ENCODE measurements at regions not wholly inside any gene's neighbourhood (a gene's known extent, or its start where the extent isn't known, plus 50 kb on each side); places are given as distances from the start of the nearest gene placed in this dataset.

- intact Hi-C loops (cut with micrococcal nuclease), result no loop called here
- DNase-seq, result no peak
- no peaks in the 10 kb centered on the region for H3K9me3 Mint-ChIP-seq
- no peaks in the 10 kb centered on the region for H3K4me1 Mint-ChIP-seq
- H3K27ac Mint-ChIP-seq, result no peak overlapping the region
- no peak overlapping the region for H3K4me3 Mint-ChIP-seq
- H3K27me3 Mint-ChIP-seq, result no peaks in the 10 kb centered on the region
- no peaks in the 10 kb centered on the region for H3K36me3 Mint-ChIP-seq (ENCODE audit: low read depth)
These were observed 102.1 kb upstream of the EDNRA start for GRCh38 chr4:147378780-147379179.

- Mint-ChIP-seq H3K27ac (no peak overlapping the region), H3K4me1 (no peaks in the 10 kb centered on the region), H3K4me3 (no peak overlapping the region), H3K9me3 (no peaks in the 10 kb centered on the region), H3K36me3 (ENCODE audit: low read depth) (no peaks in the 10 kb centered on the region), H3K27me3 (no peaks in the 10 kb centered on the region)
- no peak for DNase-seq
- intact Hi-C loops (cut with micrococcal nuclease), result no loop called here
These were observed 99.1 kb upstream of the EDNRA start for GRCh38 chr4:147381749-147382148.

GRCh38 chr4:147388018-147388417 lies 92.9 kb upstream of the EDNRA start:
- H3K4me1 Mint-ChIP-seq, result no peaks in the 10 kb centered on the region
- no peaks in the 10 kb centered on the region for H3K27me3 Mint-ChIP-seq
- DNase-seq, result no peak

GRCh38 chr4:147396105-147396504 lies 84.8 kb upstream of the EDNRA start:
- Mint-ChIP-seq H3K27me3 (no peaks in the 10 kb centered on the region), H3K9me3 (no peaks in the 10 kb centered on the region)
- intact Hi-C loops (cut with micrococcal nuclease), result no loop called here

More at GRCh38 chr4:147388018-147388417, 92.9 kb upstream of the EDNRA start:
- Mint-ChIP-seq H3K27ac (no peak overlapping the region), H3K9me3 (no peaks in the 10 kb centered on the region), H3K36me3 (ENCODE audit: low read depth) (no peaks in the 10 kb centered on the region), H3K4me3 (no peak overlapping the region)
- intact Hi-C loops (cut with micrococcal nuclease), result no loop called here

GRCh38 chr4:147398556-147398955 lies 82.3 kb upstream of the EDNRA start:
- no peaks in the 10 kb centered on the region for H3K36me3 Mint-ChIP-seq (ENCODE audit: low read depth)
- intact Hi-C loops (cut with micrococcal nuclease), result no loop called here
- DNase-seq, result no peak
- H3K9me3 Mint-ChIP-seq, result no peaks in the 10 kb centered on the region
- no peak overlapping the region for H3K27ac Mint-ChIP-seq
- no peaks in the 10 kb centered on the region for H3K4me1 Mint-ChIP-seq
- H3K4me3 Mint-ChIP-seq, result no peak overlapping the region
- H3K27me3 Mint-ChIP-seq, result no peaks in the 10 kb centered on the region

More at GRCh38 chr4:147396105-147396504, 84.8 kb upstream of the EDNRA start:
- no peak overlapping the region for H3K27ac Mint-ChIP-seq
- no peak for DNase-seq
- no peaks in the 10 kb centered on the region for H3K4me1 Mint-ChIP-seq
- H3K36me3 Mint-ChIP-seq (ENCODE audit: low read depth), result no peaks in the 10 kb centered on the region
- no peak overlapping the region for H3K4me3 Mint-ChIP-seq

GRCh38 chr4:147400721-147401120 lies 80.2 kb upstream of the EDNRA start:
- H3K27me3 Mint-ChIP-seq, result no peaks in the 10 kb centered on the region
- no peak overlapping the region for H3K4me3 Mint-ChIP-seq
- H3K4me1 Mint-ChIP-seq, result no peaks in the 10 kb centered on the region
- no peaks in the 10 kb centered on the region for H3K36me3 Mint-ChIP-seq (ENCODE audit: low read depth)
- no peak for DNase-seq
- intact Hi-C loops (cut with micrococcal nuclease), result no loop called here
- no peaks in the 10 kb centered on the region for H3K9me3 Mint-ChIP-seq
- H3K27ac Mint-ChIP-seq, result no peak overlapping the region

GRCh38 chr4:147401221-147401620 lies 79.7 kb upstream of the EDNRA start:
- H3K36me3 Mint-ChIP-seq (ENCODE audit: low read depth), result no peaks in the 10 kb centered on the region
- no peak overlapping the region for H3K4me3 Mint-ChIP-seq
- no peak for DNase-seq
- intact Hi-C loops (cut with micrococcal nuclease), result no loop called here
- no peak overlapping the region for H3K27ac Mint-ChIP-seq
- no peaks in the 10 kb centered on the region for H3K9me3 Mint-ChIP-seq
- no peaks in the 10 kb centered on the region for H3K4me1 Mint-ChIP-seq
- no peaks in the 10 kb centered on the region for H3K27me3 Mint-ChIP-seq

- no peak for DNase-seq
- H3K27me3 Mint-ChIP-seq, result no peaks in the 10 kb centered on the region
- intact Hi-C loops (cut with micrococcal nuclease), result no loop called here
- no peaks in the 10 kb centered on the region for H3K9me3 Mint-ChIP-seq
- no peak overlapping the region for H3K4me3 Mint-ChIP-seq
- H3K27ac Mint-ChIP-seq, result no peak overlapping the region
- H3K36me3 Mint-ChIP-seq (ENCODE audit: low read depth), result no peaks in the 10 kb centered on the region
- H3K4me1 Mint-ChIP-seq, result no peaks in the 10 kb centered on the region
These were observed 73.4 kb upstream of the EDNRA start for GRCh38 chr4:147407261-147408045.

GRCh38 chr4:147408189-147408588 lies 72.7 kb upstream of the EDNRA start:
- Mint-ChIP-seq H3K36me3 (ENCODE audit: low read depth) (no peaks in the 10 kb centered on the region), H3K9me3 (no peaks in the 10 kb centered on the region), H3K4me3 (no peak overlapping the region), H3K27ac (no peak overlapping the region), H3K27me3 (no peaks in the 10 kb centered on the region), H3K4me1 (no peaks in the 10 kb centered on the region)
- no peak for DNase-seq
- intact Hi-C loops (cut with micrococcal nuclease), result no loop called here

- Mint-ChIP-seq H3K27me3 (no peaks in the 10 kb centered on the region), H3K36me3 (ENCODE audit: low read depth) (no peaks in the 10 kb centered on the region), H3K4me1 (no peaks in the 10 kb centered on the region), H3K27ac (no peak overlapping the region), H3K4me3 (no peak overlapping the region), H3K9me3 (peaks cover under 1% of the 10 kb centered on the region)
- intact Hi-C loops (cut with micrococcal nuclease), result no loop called here
- no peak for DNase-seq
These were observed 71.5 kb upstream of the EDNRA start for GRCh38 chr4:147409350-147409749.

- no peak for DNase-seq
- Mint-ChIP-seq H3K36me3 (ENCODE audit: low read depth) (no peaks in the 10 kb centered on the region), H3K4me1 (no peaks in the 10 kb centered on the region), H3K9me3 (peaks cover 6% of the 10 kb centered on the region), H3K27ac (no peak overlapping the region), H3K27me3 (no peaks in the 10 kb centered on the region), H3K4me3 (no peak overlapping the region)
- intact Hi-C loops (cut with micrococcal nuclease), result no loop called here
These were observed 62.7 kb upstream of the EDNRA start for GRCh38 chr4:147418226-147418625.

GRCh38 chr4:147421456-147421855 lies 59.4 kb upstream of the EDNRA start:
- Mint-ChIP-seq H3K27me3 (no peaks in the 10 kb centered on the region), H3K27ac (no peak overlapping the region), H3K4me1 (no peaks in the 10 kb centered on the region), H3K9me3 (no peaks in the 10 kb centered on the region), H3K4me3 (no peak overlapping the region), H3K36me3 (ENCODE audit: low read depth) (no peaks in the 10 kb centered on the region)
- intact Hi-C loops (cut with micrococcal nuclease), result no loop called here
- no peak for DNase-seq

GRCh38 chr4:147423229-147423628 lies 57.7 kb upstream of the EDNRA start:
- H3K4me3 Mint-ChIP-seq, result no peak overlapping the region

GRCh38 chr4:147425019-147425418 lies 55.9 kb upstream of the EDNRA start:
- Mint-ChIP-seq H3K27ac (no peak overlapping the region), H3K27me3 (no peaks in the 10 kb centered on the region), H3K4me3 (no peak overlapping the region), H3K4me1 (no peaks in the 10 kb centered on the region), H3K36me3 (ENCODE audit: low read depth) (no peaks in the 10 kb centered on the region), H3K9me3 (no peaks in the 10 kb centered on the region)
- intact Hi-C loops (cut with micrococcal nuclease), result no loop called here
- DNase-seq, result no peak

More at GRCh38 chr4:147423229-147423628, 57.7 kb upstream of the EDNRA start:
- Mint-ChIP-seq H3K36me3 (ENCODE audit: low read depth) (no peaks in the 10 kb centered on the region), H3K9me3 (no peaks in the 10 kb centered on the region), H3K27ac (no peak overlapping the region), H3K4me1 (no peaks in the 10 kb centered on the region), H3K27me3 (no peaks in the 10 kb centered on the region)
- no peak for DNase-seq
- intact Hi-C loops (cut with micrococcal nuclease), result no loop called here

GRCh38 chr4:147428583-147428982 lies 52.3 kb upstream of the EDNRA start:
- Mint-ChIP-seq H3K27ac (no peak overlapping the region), H3K36me3 (ENCODE audit: low read depth) (no peaks in the 10 kb centered on the region), H3K27me3 (no peaks in the 10 kb centered on the region), H3K9me3 (no peaks in the 10 kb centered on the region), H3K4me3 (no peak overlapping the region), H3K4me1 (no peaks in the 10 kb centered on the region)
- intact Hi-C loops (cut with micrococcal nuclease), result no loop called here
- no peak for DNase-seq
